Lower leg skin (tissue), 3 donors: ENCODE measurements at regions not wholly inside any gene's neighbourhood (a gene's known extent, or its start where the extent isn't known, plus 50 kb on each side); places are given as distances from the start of the nearest gene placed in this dataset.

Experiments used
- POLR2A ChIP-seq, 2 donors: fragments of 450-650 bp; IDR thresholded peaks; one replicate each; pipeline ENCODE4 v1.6.1; 2016 to 2017; ENCODE audit warnings: antibody characterized with exemption in 2 of 2, mild to moderate bottlenecking in 1 of 2, moderate library complexity in 1 of 2
- TF ChIP-seq, protein P1 (sequence below), 3 donors: fragments of 450-650 bp; IDR thresholded peaks; one replicate each; pipeline ENCODE4 v1.5.1; 2016; ENCODE audit warnings: antibody characterized with exemption in 3 of 3, mild to moderate bottlenecking in 3 of 3, moderate library complexity in 2 of 3

DNA sequence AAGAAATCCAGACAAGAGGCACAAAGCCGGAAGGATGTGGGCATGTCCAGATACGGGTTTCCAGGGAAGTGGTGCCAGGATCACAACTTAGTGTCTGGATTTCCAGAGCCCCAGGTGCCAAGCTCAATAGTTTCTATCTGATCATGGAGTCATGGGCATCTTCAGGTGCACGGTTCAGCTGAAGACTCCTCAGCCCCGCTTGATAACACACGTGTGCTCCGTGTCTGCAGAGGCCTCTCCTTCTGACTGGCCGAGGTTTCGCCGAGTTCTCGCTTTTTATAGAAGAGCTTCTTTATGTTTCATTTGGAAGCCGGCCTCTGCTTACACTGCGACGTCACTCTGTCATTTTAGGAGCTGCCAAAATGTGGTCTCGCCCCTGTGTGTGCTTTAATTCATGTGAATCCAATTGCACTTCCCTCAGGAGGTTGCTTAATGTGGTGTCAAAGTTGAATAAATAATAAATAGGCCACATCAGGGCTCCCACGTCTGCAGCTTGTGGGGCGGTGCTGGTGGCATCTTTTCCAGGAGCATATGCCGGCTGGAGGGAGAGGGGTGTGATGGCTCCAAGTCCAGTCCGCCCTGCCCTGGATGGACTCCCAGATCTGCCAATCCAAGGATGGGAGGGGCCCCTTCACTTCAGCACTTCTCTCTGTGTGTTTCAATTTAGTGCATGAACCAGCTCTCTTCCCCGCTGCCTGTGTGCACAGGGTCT lies 1410.8 kb downstream of the TBC1D22A start:
- no peak for TF ChIP-seq POLR2A (IDR thresholded peaks at IDR 0.05)
- TF ChIP-seq, protein P1, sequence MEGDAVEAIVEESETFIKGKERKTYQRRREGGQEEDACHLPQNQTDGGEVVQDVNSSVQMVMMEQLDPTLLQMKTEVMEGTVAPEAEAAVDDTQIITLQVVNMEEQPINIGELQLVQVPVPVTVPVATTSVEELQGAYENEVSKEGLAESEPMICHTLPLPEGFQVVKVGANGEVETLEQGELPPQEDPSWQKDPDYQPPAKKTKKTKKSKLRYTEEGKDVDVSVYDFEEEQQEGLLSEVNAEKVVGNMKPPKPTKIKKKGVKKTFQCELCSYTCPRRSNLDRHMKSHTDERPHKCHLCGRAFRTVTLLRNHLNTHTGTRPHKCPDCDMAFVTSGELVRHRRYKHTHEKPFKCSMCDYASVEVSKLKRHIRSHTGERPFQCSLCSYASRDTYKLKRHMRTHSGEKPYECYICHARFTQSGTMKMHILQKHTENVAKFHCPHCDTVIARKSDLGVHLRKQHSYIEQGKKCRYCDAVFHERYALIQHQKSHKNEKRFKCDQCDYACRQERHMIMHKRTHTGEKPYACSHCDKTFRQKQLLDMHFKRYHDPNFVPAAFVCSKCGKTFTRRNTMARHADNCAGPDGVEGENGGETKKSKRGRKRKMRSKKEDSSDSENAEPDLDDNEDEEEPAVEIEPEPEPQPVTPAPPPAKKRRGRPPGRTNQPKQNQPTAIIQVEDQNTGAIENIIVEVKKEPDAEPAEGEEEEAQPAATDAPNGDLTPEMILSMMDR (IDR thresholded peaks at IDR 0.05): no peak
